ENCODE measurements at regions not wholly inside any gene's neighbourhood (a gene's known extent, or its start where the extent isn't known, plus 50 kb on each side); places are given as distances from the start of the nearest gene placed in this dataset.

- H3K27ac ChIP-seq: peak overlapping the region; percentile 5; the same call in 1 of the 2 replicates
- TF ChIP-seq CTCF (conservative IDR thresholded peaks at IDR 0.05): no peak
Measured at GRCh38 chr9:18236336-18236735, 237.6 kb upstream of the ADAMTSL1 start.

GRCh38 chr9:18237776-18238175, 236.2 kb upstream of the ADAMTSL1 start:
- H3K27ac ChIP-seq: no peak overlapping the region
- TF ChIP-seq CTCF (conservative IDR thresholded peaks at IDR 0.05): peak; percentile 15; the same call in 1 of the 2 replicates

GRCh38 chr9:18238254-18238653, 235.7 kb upstream of the ADAMTSL1 start:
- no peak for TF ChIP-seq CTCF (conservative IDR thresholded peaks at IDR 0.05)
- H3K27ac ChIP-seq: no peak overlapping the region

GRCh38 chr9:18238752-18239447, 235.1 kb upstream of the ADAMTSL1 start:
- H3K27ac ChIP-seq: no peak overlapping the region
- TF ChIP-seq CTCF (conservative IDR thresholded peaks at IDR 0.05): no peak

- no peak for TF ChIP-seq CTCF (conservative IDR thresholded peaks at IDR 0.05)
- H3K27ac ChIP-seq: no peak overlapping the region
Measured at GRCh38 chr9:18240213-18240612, 233.7 kb upstream of the ADAMTSL1 start.

- TF ChIP-seq CTCF (conservative IDR thresholded peaks at IDR 0.05): peak; percentile 59
- no peak overlapping the region for H3K27ac ChIP-seq
Measured at GRCh38 chr9:18245911-18246310, 228.0 kb upstream of the ADAMTSL1 start.

GRCh38 chr9:18250053-18250452, 223.9 kb upstream of the ADAMTSL1 start:
- no peak overlapping the region for H3K27ac ChIP-seq
- TF ChIP-seq CTCF (conservative IDR thresholded peaks at IDR 0.05): no peak

Measured in VCaP (cell line).